ENCODE measurements at regions not wholly inside any gene's neighbourhood (a gene's known extent, or its start where the extent isn't known, plus 50 kb on each side); places are given as distances from the start of the nearest gene placed in this dataset.

- no peak for FAIRE-seq
- dilution Hi-C loops (cut with MboI; ENCODE audit: extremely low pct_ligation_motif_present, low sequenced_read_pairs), result no loop called here
- Histone ChIP-seq H3K9me3 (ENCODE audit: control insufficient read depth, low read depth, low read length) (no peaks in the 10 kb centered on the region), H3K79me2 (ENCODE audit: control insufficient read depth, insufficient read depth, low read length) (no peaks in the 10 kb centered on the region), H3K27ac (ENCODE audit: control insufficient read depth, insufficient read depth, low read length) (no peak overlapping the region), H3K36me3 (ENCODE audit: control insufficient read depth in 2 of 2, extremely low read depth in 1 of 2, insufficient read depth in 2 of 2, low read length in 2 of 2) (no peaks in the 10 kb centered on the region), H3K9me1 (ENCODE audit: control insufficient read depth, extremely low read depth, insufficient read depth, low read length) (no peaks in the 10 kb centered on the region), H2AFZ (ENCODE audit: control insufficient read depth, low read length) (no peak overlapping the region), H3K4me3 (ENCODE audit: control insufficient read depth in 2 of 3, extremely low read depth in 1 of 3, insufficient read depth in 2 of 3, low read depth in 1 of 3, low read length in 3 of 3) (no peak overlapping the region), H3K9ac (ENCODE audit: control insufficient read depth, extremely low read depth, insufficient read depth, low read length) (no peak overlapping the region), H3K4me2 (ENCODE audit: control insufficient read depth, extremely low read depth, insufficient read depth, low read depth, low read length) (no peak overlapping the region), H3K27me3 (ENCODE audit: control insufficient read depth, extremely low read depth, insufficient read depth, low read length) (no peaks in the 10 kb centered on the region), H3K4me1 (ENCODE audit: control insufficient read depth, extremely low read depth, insufficient read depth, low read length) (no peaks in the 10 kb centered on the region), H4K20me1 (ENCODE audit: control insufficient read depth, extremely low read depth, insufficient read depth, low read length) (no peaks in the 10 kb centered on the region)
- TF ChIP-seq CTCF (optimal IDR thresholded peaks at IDR 0.05 in 1 of 3, IDR thresholded peaks at IDR 0.05 in 1 of 3, conservative IDR thresholded peaks at IDR 0.05 in 1 of 3; ENCODE audit: extremely low read depth in 1 of 3, insufficient read depth in 2 of 3, low read length in 3 of 3), result no peak
- TF ChIP-seq EZH2 (IDR thresholded peaks at IDR 0.05; ENCODE audit: low read length), result no peak
- DNase-seq (ENCODE audit: low read depth, low spot score), result no peak
These were observed 86.8 kb upstream of the ANKRD1 start for GRCh38 chr10:91007655-91008054.

- H2AFZ ChIP-seq (ENCODE audit: control insufficient read depth, low read length), result no peak overlapping the region
- TF ChIP-seq CTCF (optimal IDR thresholded peaks at IDR 0.05 in 1 of 3, IDR thresholded peaks at IDR 0.05 in 1 of 3, conservative IDR thresholded peaks at IDR 0.05 in 1 of 3; ENCODE audit: extremely low read depth in 1 of 3, insufficient read depth in 2 of 3, low read length in 3 of 3), result no peak
- no peak for TF ChIP-seq EZH2 (IDR thresholded peaks at IDR 0.05; ENCODE audit: low read length)
- H3K36me3 ChIP-seq (ENCODE audit: control insufficient read depth in 2 of 2, extremely low read depth in 1 of 2, insufficient read depth in 2 of 2, low read length in 2 of 2), result no peaks in the 10 kb centered on the region
- H3K27me3 ChIP-seq (ENCODE audit: control insufficient read depth, extremely low read depth, insufficient read depth, low read length), result no peaks in the 10 kb centered on the region
- H3K9ac ChIP-seq (ENCODE audit: control insufficient read depth, extremely low read depth, insufficient read depth, low read length), result no peak overlapping the region
- no peaks in the 10 kb centered on the region for H3K9me3 ChIP-seq (ENCODE audit: control insufficient read depth, low read depth, low read length)
- H3K79me2 ChIP-seq (ENCODE audit: control insufficient read depth, insufficient read depth, low read length), result no peaks in the 10 kb centered on the region
- FAIRE-seq (no peak), DNase-seq (ENCODE audit: low read depth, low spot score) (no peak)
- H3K4me1 ChIP-seq (ENCODE audit: control insufficient read depth, extremely low read depth, insufficient read depth, low read length), result no peaks in the 10 kb centered on the region
- no peaks in the 10 kb centered on the region for H3K9me1 ChIP-seq (ENCODE audit: control insufficient read depth, extremely low read depth, insufficient read depth, low read length)
- no peaks in the 10 kb centered on the region for H4K20me1 ChIP-seq (ENCODE audit: control insufficient read depth, extremely low read depth, insufficient read depth, low read length)
- no peak overlapping the region for H3K4me2 ChIP-seq (ENCODE audit: control insufficient read depth, extremely low read depth, insufficient read depth, low read depth, low read length)
- dilution Hi-C loops (cut with MboI; ENCODE audit: extremely low pct_ligation_motif_present, low sequenced_read_pairs), result no loop called here
- no peak overlapping the region for H3K4me3 ChIP-seq (ENCODE audit: control insufficient read depth in 2 of 3, extremely low read depth in 1 of 3, insufficient read depth in 2 of 3, low read depth in 1 of 3, low read length in 3 of 3)
- H3K27ac ChIP-seq (ENCODE audit: control insufficient read depth, insufficient read depth, low read length), result no peak overlapping the region
These were observed 88.2 kb upstream of the ANKRD1 start for GRCh38 chr10:91009121-91009520.

Data from keratinocyte (primary cell).